IMR-90 (cell line): ENCODE measurements at regions not wholly inside any gene's neighbourhood (a gene's known extent, or its start where the extent isn't known, plus 50 kb on each side); places are given as distances from the start of the nearest gene placed in this dataset.

Experiments
- ATAC-seq: fragments of 200-7000 bp; cut with Tn5 transposase; 2 replicates; pipeline ENCODE4 v1.9.1; 2020; ENCODE audit warnings: low read depth, mild to moderate bottlenecking, moderate library complexity
- BruUV-seq: library from RNA; stranded (reverse); fragments of 400-500 nt; replicated peaks from 2 replicates; lab custom pipeline; 2021; lab: Mats Ljungman, UMichigan
- CTCF ChIA-PET: fragments of 300-600 bp; formaldehyde crosslinking; extraction: SDS; loops from one replicate; lab custom pipeline; 2021; ENCODE audit warnings: antibody characterized with exemption; lab: Yijun Ruan, JAX
- POLR2A ChIA-PET: fragments of 300-600 bp; sonication (Branson Sonifier 250); formaldehyde crosslinking; loops from one replicate; lab custom pipeline; 2022; ENCODE audit warnings: antibody characterized with exemption; ENCODE audit not compliant: unreplicated experiment; lab: Charles Lee
- DNase-seq: peaks from one replicate; pipeline ENCODE4 v3.0.0; 2013
- H2AFZ ChIP-seq: replicated peaks from 2 replicates; pipeline ENCODE3; 2013; ENCODE audit warnings: low read length, mild to moderate bottlenecking; ENCODE audit not compliant: poor library complexity
- H2AK5ac ChIP-seq: 2 replicates; pipeline ENCODE4 v1.6.1; 2013; ENCODE audit warnings: low read depth, low read length, inconsistent platforms
- H2AK9ac ChIP-seq: replicated peaks from 2 replicates; pipeline ENCODE3; 2013; ENCODE audit warnings: mild to moderate bottlenecking, low read depth, low read length, moderate library complexity; ENCODE audit not compliant: poor library complexity
- H2BK120ac ChIP-seq: 2 replicates; pipeline ENCODE4 v1.6.1; 2013; ENCODE audit warnings: low read depth, low read length, inconsistent platforms
- H2BK15ac ChIP-seq: 3 replicates; pipeline ENCODE4 v1.6.1; 2013; ENCODE audit warnings: low read depth, low read length, inconsistent platforms
- H2BK20ac ChIP-seq: 2 replicates; pipeline ENCODE4 v1.6.1; 2013; ENCODE audit warnings: low read depth, mild to moderate bottlenecking, inconsistent platforms, low read length, moderate library complexity
- H2BK5ac ChIP-seq: 2 replicates; pipeline ENCODE4 v1.6.1; 2013; ENCODE audit warnings: mild to moderate bottlenecking, low read depth, low read length, inconsistent platforms; ENCODE audit not compliant: poor library complexity, severe bottlenecking
- H3K14ac ChIP-seq: replicated peaks from 2 replicates; pipeline ENCODE4 v1.6.1; 2013; ENCODE audit warnings: low read depth, low read length, inconsistent platforms
- H3K18ac ChIP-seq: 2 replicates; pipeline ENCODE4 v1.6.1; 2013; ENCODE audit warnings: low read depth, low read length, control low read depth
- H3K23ac ChIP-seq: 2 replicates; pipeline ENCODE4 v1.6.1; 2013; ENCODE audit warnings: low read depth, low read length, inconsistent platforms
- H3K27ac ChIP-seq: 2 replicates; pipeline ENCODE4 v1.5.1; 2013; ENCODE audit warnings: mild to moderate bottlenecking, control low read depth, low read length; ENCODE audit not compliant: insufficient read depth
- H3K27me3 ChIP-seq: 2 replicates; pipeline ENCODE4 v1.6.1; 2013; ENCODE audit warnings: low read length; ENCODE audit not compliant: control insufficient read depth, insufficient read depth
- H3K36me3 ChIP-seq: 2 replicates; pipeline ENCODE4 v1.6.1; 2013; ENCODE audit warnings: low read length, mixed read lengths; ENCODE audit not compliant: control insufficient read depth, insufficient read depth
- H3K4ac ChIP-seq: 2 replicates; pipeline ENCODE4 v1.6.1; 2013; ENCODE audit warnings: low read depth, low read length, inconsistent platforms
- H3K4me1 ChIP-seq: 2 replicates; pipeline ENCODE4 v1.6.1; 2013; ENCODE audit warnings: low read length, mixed read lengths; ENCODE audit not compliant: control insufficient read depth, insufficient read depth
- H3K4me2 ChIP-seq: 2 replicates; pipeline ENCODE4 v1.6.1; 2013; ENCODE audit warnings: low read depth, mild to moderate bottlenecking, control low read depth, low read length, moderate library complexity
- H3K4me3 ChIP-seq: 2 replicates; pipeline ENCODE4 v1.5.1; 2013; ENCODE audit warnings: low read depth, mild to moderate bottlenecking, control low read depth, low read length, moderate library complexity; ENCODE audit not compliant: insufficient read depth
- H3K56ac ChIP-seq: 2 replicates; pipeline ENCODE4 v1.6.1; 2013; ENCODE audit warnings: low read length, inconsistent platforms; ENCODE audit not compliant: insufficient read depth; ENCODE audit errors: extremely low read depth
- H3K79me1 ChIP-seq, 2 experiments: 2 replicates each; pipeline ENCODE4 v1.6.1; 2013; ENCODE audit warnings: low read length in 2 of 2, inconsistent platforms in 1 of 2, low read depth in 1 of 2
- H3K9ac ChIP-seq: 2 replicates; pipeline ENCODE4 v1.6.1; 2013; ENCODE audit warnings: low read depth, low read length, control low read depth
- H3K9me1 ChIP-seq: 2 replicates; pipeline ENCODE4 v1.6.1; 2013; ENCODE audit warnings: low read length, inconsistent platforms; ENCODE audit not compliant: insufficient read depth
- H3K9me3 ChIP-seq: 2 replicates; pipeline ENCODE4 v1.6.1; 2013; ENCODE audit warnings: low read length; ENCODE audit not compliant: control insufficient read depth, insufficient read depth
- H4K20me1 ChIP-seq: 2 replicates; pipeline ENCODE4 v1.6.1; 2013; ENCODE audit warnings: low read length, inconsistent platforms; ENCODE audit not compliant: insufficient read depth
- H4K5ac ChIP-seq: 2 replicates; pipeline ENCODE4 v1.6.1; 2013; ENCODE audit warnings: mild to moderate bottlenecking, low read depth, low read length, control low read depth
- H4K8ac ChIP-seq, 2 experiments: 2 replicates each; pipeline ENCODE4 v1.6.1; 2013; ENCODE audit warnings: low read depth in 2 of 2, low read length in 2 of 2, control low read depth in 1 of 2, inconsistent platforms in 1 of 2
- H4K91ac ChIP-seq: 2 replicates; pipeline ENCODE4 v1.6.1; 2013; ENCODE audit warnings: low read depth, low read length, inconsistent platforms; ENCODE audit not compliant: insufficient read depth
- BHLHE40 ChIP-seq: fragments of 150-350 bp; IDR thresholded peaks from 2 replicates; pipeline ENCODE4 v1.6.1; 2016; ENCODE audit warnings: mild to moderate bottlenecking, low read depth, low read length
- FOS ChIP-seq: fragments of 150-350 bp; IDR thresholded peaks from 2 replicates; pipeline ENCODE4 v1.6.1; 2016; ENCODE audit warnings: low read depth, low read length
- MAFK ChIP-seq: IDR thresholded peaks from 2 replicates; pipeline ENCODE4 v1.6.1; 2012; ENCODE audit warnings: low read depth, low read length, improper control_type of control experiment
- MAZ ChIP-seq: IDR thresholded peaks from 2 replicates; pipeline ENCODE4 v1.6.1; 2012; ENCODE audit warnings: low read depth, mild to moderate bottlenecking, low read length, improper control_type of control experiment, moderate library complexity, borderline replicate concordance
- MXI1 ChIP-seq: IDR thresholded peaks from 2 replicates; pipeline ENCODE4 v1.6.1; 2012; ENCODE audit warnings: low read depth, mild to moderate bottlenecking, low read length, moderate library complexity, borderline replicate concordance
- NFE2L2 ChIP-seq: fragments of 150-350 bp; IDR thresholded peaks from 2 replicates; pipeline ENCODE4 v1.6.1; 2016; ENCODE audit warnings: low read depth, mild to moderate bottlenecking, low read length
- POLR2A ChIP-seq: IDR thresholded peaks from 2 replicates; pipeline ENCODE4 v1.6.1; 2012; ENCODE audit warnings: mild to moderate bottlenecking, low read depth, low read length
- RAD21 ChIP-seq: IDR thresholded peaks from 2 replicates; pipeline ENCODE4 v1.6.1; 2012; ENCODE audit warnings: low read length, improper control_type of control experiment
- SMC3 ChIP-seq: fragments of 150-350 bp; IDR thresholded peaks from 2 replicates; pipeline ENCODE4 v1.6.1; 2016; ENCODE audit warnings: low read depth, mild to moderate bottlenecking, antibody characterized with exemption, low read length, moderate library complexity
- WGBS, 2 experiments: methylation state at CpG; one replicate each; pipeline versions ENCODE4 v1.1.5 to v1.1.7; 2013; ENCODE audit warnings: missing lambda C conversion rate in 2 of 2; ENCODE audit not compliant: insufficient read length in 1 of 2; ENCODE audit errors: extremely low coverage in 2 of 2; 5-methylcytosine and 5-hydroxymethylcytosine counted together
- dilution Hi-C: fragments of 300-500 bp; cut with HindIII; formaldehyde crosslinking; loops from one replicate; pipeline ENCODE4 v1.14.3; 2018; ENCODE audit warnings: low sequenced_read_pairs; ENCODE audit not compliant: unreplicated experiment
- in situ Hi-C: fragments of 300-500 bp; cut with MboI; formaldehyde crosslinking; loops from 3 replicates; pipeline ENCODE4 v1.14.3; 2019; ENCODE audit warnings: low sequenced_read_pairs, inconsistent platforms, mixed read lengths
- intact Hi-C: fragments of 100-400 bp; cut with micrococcal nuclease; formaldehyde crosslinking; loops from 2 replicates; pipeline ENCODE4 v1.10.0; 2022

- WGBS, 2 experiments = no CpG with 5 or more reads among the region's 6 CpGs
- in situ Hi-C loops = no loop called here
Measured at GRCh38 chrX:129026202-129026601, 497.1 kb downstream of the SMARCA1 start.

More at GRCh38 chrX:129026202-129026601, 497.1 kb downstream of the SMARCA1 start:
- Histone ChIP-seq H3K27me3 (no peaks in the 10 kb centered on the region), H3K9me1 (no peaks in the 10 kb centered on the region), H4K8ac (no peak overlapping the region), H3K79me1 (no peaks in the 10 kb centered on the region), H2BK120ac (no peak overlapping the region), H3K18ac (no peak overlapping the region), H3K4me3 (no peak overlapping the region), H2BK15ac (no peak overlapping the region), H3K36me3 (no peaks in the 10 kb centered on the region), H2BK20ac (no peak overlapping the region), H3K4me2 (no peak overlapping the region), H2AFZ (no peak overlapping the region), H3K14ac (no peak overlapping the region), H2AK5ac (no peak overlapping the region), H3K9me3 (no peaks in the 10 kb centered on the region), H2AK9ac (no peak overlapping the region), H4K91ac (no peak overlapping the region), H4K5ac (no peak overlapping the region), H3K23ac (no peak overlapping the region), H4K20me1 (no peaks in the 10 kb centered on the region), H3K9ac (no peak overlapping the region), H3K4ac (no peak overlapping the region), H3K56ac (no peak overlapping the region), H2BK5ac (no peak overlapping the region), H3K4me1 (no peaks in the 10 kb centered on the region), H3K27ac (no peak overlapping the region)
- DNase-seq = no peak
- dilution Hi-C loops = no loop called here
- ChIA-PET POLR2A (no interaction called here), CTCF (interaction anchor here (0.6 kb wide), 1 partner anchor 256 kb away, joined by 3 read pairs; no protein-coding TSS in a partner anchor)
- TF ChIP-seq MXI1 = no peak
- no peak for TF ChIP-seq NFE2L2
- no peak for TF ChIP-seq MAZ
- no peak for TF ChIP-seq MAFK
- TF ChIP-seq BHLHE40 = no peak
- TF ChIP-seq FOS = no peak
- no peak for TF ChIP-seq SMC3
- no peak for TF ChIP-seq RAD21
- TF ChIP-seq POLR2A = no peak
- no peak for ATAC-seq
- intact Hi-C loops = no loop called here
- BruUV-seq = no TSS peak
